ENCODE measurements at regions not wholly inside any gene's neighbourhood (a gene's known extent, or its start where the extent isn't known, plus 50 kb on each side); places are given as distances from the start of the nearest gene placed in this dataset.

DNA sequence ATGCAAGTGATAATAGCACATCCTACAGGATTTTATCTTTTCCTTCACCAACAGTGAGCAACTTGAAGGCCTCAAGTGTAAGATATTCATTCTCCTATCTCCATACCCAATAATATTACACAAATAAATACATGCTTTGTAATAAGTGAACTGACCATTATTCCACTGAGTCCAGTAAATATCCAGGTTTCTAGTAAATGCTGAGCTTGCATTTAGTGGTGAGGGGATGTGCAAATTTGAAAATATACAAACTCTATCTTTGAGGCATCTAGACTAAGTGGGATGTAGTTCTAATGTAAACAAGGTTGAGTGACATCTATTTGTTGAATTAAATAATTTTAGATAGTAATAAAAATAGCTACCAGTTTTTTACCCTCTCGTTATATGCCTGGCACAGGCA, 587.6 kb upstream of the IL12A start:
- TF ChIP-seq, protein P1, sequence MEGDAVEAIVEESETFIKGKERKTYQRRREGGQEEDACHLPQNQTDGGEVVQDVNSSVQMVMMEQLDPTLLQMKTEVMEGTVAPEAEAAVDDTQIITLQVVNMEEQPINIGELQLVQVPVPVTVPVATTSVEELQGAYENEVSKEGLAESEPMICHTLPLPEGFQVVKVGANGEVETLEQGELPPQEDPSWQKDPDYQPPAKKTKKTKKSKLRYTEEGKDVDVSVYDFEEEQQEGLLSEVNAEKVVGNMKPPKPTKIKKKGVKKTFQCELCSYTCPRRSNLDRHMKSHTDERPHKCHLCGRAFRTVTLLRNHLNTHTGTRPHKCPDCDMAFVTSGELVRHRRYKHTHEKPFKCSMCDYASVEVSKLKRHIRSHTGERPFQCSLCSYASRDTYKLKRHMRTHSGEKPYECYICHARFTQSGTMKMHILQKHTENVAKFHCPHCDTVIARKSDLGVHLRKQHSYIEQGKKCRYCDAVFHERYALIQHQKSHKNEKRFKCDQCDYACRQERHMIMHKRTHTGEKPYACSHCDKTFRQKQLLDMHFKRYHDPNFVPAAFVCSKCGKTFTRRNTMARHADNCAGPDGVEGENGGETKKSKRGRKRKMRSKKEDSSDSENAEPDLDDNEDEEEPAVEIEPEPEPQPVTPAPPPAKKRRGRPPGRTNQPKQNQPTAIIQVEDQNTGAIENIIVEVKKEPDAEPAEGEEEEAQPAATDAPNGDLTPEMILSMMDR (conservative IDR thresholded peaks at IDR 0.05; ENCODE audit: low read length), result no peak
- TF ChIP-seq EZH2phosphoT487 (IDR thresholded peaks at IDR 0.05; ENCODE audit: borderline replicate concordance, low read depth, low read length), result no peak

Measured in OCI-LY7 (cell line).